Astrocyte (in vitro differentiated cells and primary cell): ENCODE measurements at regions not wholly inside any gene's neighbourhood (a gene's known extent, or its start where the extent isn't known, plus 50 kb on each side); places are given as distances from the start of the nearest gene placed in this dataset.

ENCODE experiments used
- DNase-seq: peaks from one replicate; pipeline ENCODE4 v3.0.0-alpha.2; 2010; ENCODE audit warnings: low read depth
- FAIRE-seq: peaks from 2 replicates; lab custom pipeline; 2011; peaks lifted over from hg19 to GRCh38; lab: Jason Lieb, UNC
- H2AFZ ChIP-seq: 2 replicates; pipeline ENCODE4 v1.6.0; 2012; ENCODE audit warnings: low read depth, low read length, inconsistent platforms
- H3K27ac ChIP-seq: 2 replicates; pipeline ENCODE4 v1.5.1; 2011; ENCODE audit warnings: low read depth, low read length, inconsistent platforms
- H3K27me3 ChIP-seq: 2 replicates; pipeline ENCODE4 v1.6.0; 2011; ENCODE audit warnings: low read length, inconsistent platforms; ENCODE audit not compliant: insufficient read depth
- H3K36me3 ChIP-seq: 2 replicates; pipeline ENCODE4 v1.5.1; 2011; ENCODE audit warnings: low read length, inconsistent platforms; ENCODE audit not compliant: insufficient read depth
- H3K4me1 ChIP-seq: 2 replicates; pipeline ENCODE4 v1.5.1; 2011; ENCODE audit warnings: low read length, inconsistent platforms; ENCODE audit not compliant: insufficient read depth
- H3K4me2 ChIP-seq: 2 replicates; pipeline ENCODE4 v1.6.0; 2012; ENCODE audit warnings: low read length, inconsistent platforms
- H3K4me3 ChIP-seq: 2 replicates; pipeline ENCODE4 v1.5.1; 2011; ENCODE audit warnings: low read depth, mild to moderate bottlenecking, low read length, inconsistent platforms; ENCODE audit not compliant: insufficient read depth
- H3K79me2 ChIP-seq: 2 replicates; pipeline ENCODE4 v1.6.0; 2012; ENCODE audit warnings: mild to moderate bottlenecking, low read length, inconsistent platforms; ENCODE audit not compliant: insufficient read depth
- H3K9ac ChIP-seq: 2 replicates; pipeline ENCODE4 v1.6.0; 2012; ENCODE audit warnings: mild to moderate bottlenecking, low read length, inconsistent platforms
- H3K9me3 ChIP-seq: 2 replicates; pipeline ENCODE4 v1.5.1; 2012; ENCODE audit warnings: low read depth, mild to moderate bottlenecking, low read length, inconsistent platforms; ENCODE audit not compliant: insufficient read depth
- H4K20me1 ChIP-seq: 2 replicates; pipeline ENCODE4 v1.6.0; 2012; ENCODE audit warnings: low read length, inconsistent platforms; ENCODE audit not compliant: insufficient read depth
- H3K27ac Mint-ChIP-seq: one replicate; pipeline ENCODE4 v1.8.0; 2021; ENCODE audit warnings: mild to moderate bottlenecking, mixed read lengths; ENCODE audit not compliant: unreplicated experiment
- H3K27me3 Mint-ChIP-seq: one replicate; pipeline ENCODE4 v1.8.0; 2021; ENCODE audit warnings: low read depth, mixed read lengths; ENCODE audit not compliant: unreplicated experiment
- H3K36me3 Mint-ChIP-seq: one replicate; pipeline ENCODE4 v1.8.0; 2021; ENCODE audit warnings: low read depth, mixed read lengths; ENCODE audit not compliant: unreplicated experiment
- H3K4me1 Mint-ChIP-seq: one replicate; pipeline ENCODE4 v1.8.0; 2021; ENCODE audit warnings: low read depth, mixed read lengths; ENCODE audit not compliant: unreplicated experiment
- H3K4me3 Mint-ChIP-seq: one replicate; pipeline ENCODE4 v1.8.0; 2021; ENCODE audit warnings: mild to moderate bottlenecking, moderate library complexity, mixed read lengths; ENCODE audit not compliant: unreplicated experiment
- H3K9me3 Mint-ChIP-seq: one replicate; pipeline ENCODE4 v1.8.0; 2021; ENCODE audit warnings: mild to moderate bottlenecking, mixed read lengths; ENCODE audit not compliant: unreplicated experiment
- EZH2 ChIP-seq: IDR thresholded peaks from 2 replicates; pipeline ENCODE4 v1.6.1; 2012; ENCODE audit warnings: mild to moderate bottlenecking, low read length, inconsistent platforms; ENCODE audit not compliant: insufficient read depth
- TF ChIP-seq, protein P1 (sequence below): IDR thresholded peaks from 2 replicates; pipeline ENCODE4 v1.5.1; 2011; ENCODE audit warnings: low read depth, mild to moderate bottlenecking, inconsistent platforms, low read length, moderate library complexity; ENCODE audit not compliant: insufficient read depth

DNA sequence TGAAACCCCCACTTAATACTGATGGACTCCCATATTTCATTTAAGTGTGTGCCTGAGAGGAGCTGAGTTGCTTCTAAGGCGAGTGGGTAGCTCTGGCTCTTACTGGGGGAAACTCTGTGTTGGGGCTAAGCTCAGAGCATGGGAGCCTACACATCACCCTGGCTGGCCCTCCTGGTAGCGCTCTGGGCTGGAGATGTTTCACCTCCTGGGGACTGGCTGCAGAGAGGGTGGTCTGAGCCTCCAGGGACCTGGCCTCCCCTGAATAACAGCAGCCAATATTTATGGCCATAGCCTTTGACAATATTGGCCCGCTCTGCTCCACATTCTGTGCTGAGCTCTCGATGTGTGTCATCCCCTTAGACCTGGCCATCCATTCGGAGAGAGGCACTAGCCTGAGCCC, 316.5 kb downstream of the ZNF536 start:
- Histone ChIP-seq H3K4me3 (no peak overlapping the region), H3K4me1 (no peaks in the 10 kb centered on the region), H4K20me1 (no peaks in the 10 kb centered on the region), H3K9ac (no peak overlapping the region), H3K4me2 (no peak overlapping the region), H3K36me3 (no peaks in the 10 kb centered on the region), H2AFZ (no peak overlapping the region), H3K27me3 (peaks cover 29% of the 10 kb centered on the region), H3K9me3 (no peaks in the 10 kb centered on the region), H3K79me2 (no peaks in the 10 kb centered on the region), H3K27ac (no peak overlapping the region)
- Mint-ChIP-seq H3K9me3 (no peaks in the 10 kb centered on the region), H3K27ac (no peak overlapping the region), H3K36me3 (no peaks in the 10 kb centered on the region), H3K27me3 (peaks cover 47% of the 10 kb centered on the region), H3K4me1 (no peaks in the 10 kb centered on the region), H3K4me3 (no peak overlapping the region)
- DNase-seq (no peak), FAIRE-seq (no peak)
- TF ChIP-seq EZH2, result no peak
- TF ChIP-seq, protein P1, sequence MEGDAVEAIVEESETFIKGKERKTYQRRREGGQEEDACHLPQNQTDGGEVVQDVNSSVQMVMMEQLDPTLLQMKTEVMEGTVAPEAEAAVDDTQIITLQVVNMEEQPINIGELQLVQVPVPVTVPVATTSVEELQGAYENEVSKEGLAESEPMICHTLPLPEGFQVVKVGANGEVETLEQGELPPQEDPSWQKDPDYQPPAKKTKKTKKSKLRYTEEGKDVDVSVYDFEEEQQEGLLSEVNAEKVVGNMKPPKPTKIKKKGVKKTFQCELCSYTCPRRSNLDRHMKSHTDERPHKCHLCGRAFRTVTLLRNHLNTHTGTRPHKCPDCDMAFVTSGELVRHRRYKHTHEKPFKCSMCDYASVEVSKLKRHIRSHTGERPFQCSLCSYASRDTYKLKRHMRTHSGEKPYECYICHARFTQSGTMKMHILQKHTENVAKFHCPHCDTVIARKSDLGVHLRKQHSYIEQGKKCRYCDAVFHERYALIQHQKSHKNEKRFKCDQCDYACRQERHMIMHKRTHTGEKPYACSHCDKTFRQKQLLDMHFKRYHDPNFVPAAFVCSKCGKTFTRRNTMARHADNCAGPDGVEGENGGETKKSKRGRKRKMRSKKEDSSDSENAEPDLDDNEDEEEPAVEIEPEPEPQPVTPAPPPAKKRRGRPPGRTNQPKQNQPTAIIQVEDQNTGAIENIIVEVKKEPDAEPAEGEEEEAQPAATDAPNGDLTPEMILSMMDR, result no peak

DNA sequence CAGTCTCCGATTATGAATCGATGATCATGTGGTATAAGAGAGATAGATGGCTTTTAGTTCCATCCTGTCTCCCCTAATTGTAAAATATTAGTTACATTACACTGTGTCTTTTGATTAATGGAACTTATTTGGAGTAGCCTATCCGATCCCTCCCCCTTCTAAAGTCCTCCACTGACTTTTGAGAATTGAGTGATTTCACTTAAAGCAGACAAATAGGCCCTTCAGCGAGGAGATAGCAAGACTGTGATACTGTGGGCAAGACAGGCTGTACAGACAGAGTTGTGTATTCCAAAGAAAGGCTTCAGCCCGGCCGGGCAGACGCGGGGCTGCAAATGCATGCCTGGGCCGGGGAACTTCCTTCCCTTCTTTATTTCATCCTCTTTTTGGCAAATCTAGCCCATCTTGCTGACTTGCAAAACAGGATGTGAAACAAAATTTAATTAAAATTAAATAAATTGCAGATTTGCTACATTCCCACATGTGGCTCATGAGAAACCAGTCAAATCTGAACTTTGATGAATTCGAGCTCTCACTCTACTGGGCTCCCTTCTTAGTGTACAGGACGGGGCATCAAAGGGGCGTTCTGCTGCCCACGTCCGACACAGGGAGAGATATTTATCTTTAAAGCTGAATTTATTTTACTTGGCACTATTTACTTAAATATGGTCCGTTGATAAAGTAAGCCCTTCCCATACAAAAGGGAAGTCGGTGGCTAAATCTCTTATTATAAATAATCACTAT, 314.8 kb downstream of the ZNF536 start:
- Mint-ChIP-seq H3K27me3 (peaks cover 41% of the 10 kb centered on the region), H3K9me3 (no peaks in the 10 kb centered on the region), H3K36me3 (no peaks in the 10 kb centered on the region), H3K27ac (no peak overlapping the region), H3K4me1 (no peaks in the 10 kb centered on the region), H3K4me3 (no peak overlapping the region)
- TF ChIP-seq, protein P1, result no peak
- no peak for TF ChIP-seq EZH2
- H3K27ac ChIP-seq, result no peak overlapping the region
- H3K4me3 ChIP-seq, result no peak overlapping the region
- H3K9me3 ChIP-seq, result no peaks in the 10 kb centered on the region
- DNase-seq (no peak), FAIRE-seq (no peak)
- peaks cover 4% of the 10 kb centered on the region for H3K4me1 ChIP-seq
- H3K27me3 ChIP-seq, result peaks cover 25% of the 10 kb centered on the region
- H3K4me2 ChIP-seq, result no peak overlapping the region
- H4K20me1 ChIP-seq, result no peaks in the 10 kb centered on the region
- no peak overlapping the region for H3K9ac ChIP-seq
- no peaks in the 10 kb centered on the region for H3K36me3 ChIP-seq
- no peaks in the 10 kb centered on the region for H3K79me2 ChIP-seq
- no peak overlapping the region for H2AFZ ChIP-seq

DNA sequence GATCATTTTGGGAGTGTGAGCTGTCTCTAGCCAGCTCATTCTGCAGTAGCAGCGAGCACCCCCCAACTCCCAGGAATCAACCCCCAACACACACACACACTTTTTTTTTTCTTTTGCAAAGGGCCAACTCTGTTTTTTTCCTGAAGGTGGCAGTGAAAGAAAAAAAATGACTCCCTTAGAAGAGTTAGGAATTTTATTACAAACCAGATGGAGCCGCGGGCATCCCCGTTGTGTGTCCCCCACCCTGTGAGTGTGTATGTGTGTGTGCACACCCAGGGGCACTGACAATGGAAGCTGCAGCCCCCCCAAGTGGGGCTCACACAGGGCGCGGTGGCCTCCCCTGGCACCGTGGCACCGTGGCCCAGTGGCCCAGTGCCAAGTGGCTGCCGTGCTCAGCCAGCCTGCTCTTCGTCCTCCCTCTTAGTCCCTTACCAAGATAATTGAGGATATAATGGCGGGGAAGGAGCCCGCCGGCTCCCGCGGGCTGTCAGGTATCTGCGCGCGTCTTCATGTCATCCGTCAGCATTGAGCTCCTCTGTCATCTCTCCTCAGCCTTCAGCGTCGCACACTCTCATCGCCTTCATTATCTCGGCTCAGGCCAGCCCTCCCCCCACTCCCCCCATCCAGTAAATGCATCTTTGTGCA, 314.1 kb downstream of the ZNF536 start:
- Mint-ChIP-seq H3K27ac (no peak overlapping the region), H3K27me3 (peaks cover 43% of the 10 kb centered on the region), H3K36me3 (no peaks in the 10 kb centered on the region), H3K4me1 (no peaks in the 10 kb centered on the region), H3K9me3 (no peaks in the 10 kb centered on the region), H3K4me3 (no peak overlapping the region)
- Histone ChIP-seq H3K27ac (no peak overlapping the region), H3K79me2 (no peaks in the 10 kb centered on the region), H3K9me3 (no peaks in the 10 kb centered on the region), H3K27me3 (peaks cover 24% of the 10 kb centered on the region), H3K9ac (no peak overlapping the region), H4K20me1 (no peaks in the 10 kb centered on the region), H3K4me2 (no peak overlapping the region), H2AFZ (no peak overlapping the region), H3K4me3 (no peak overlapping the region), H3K36me3 (no peaks in the 10 kb centered on the region), H3K4me1 (peaks cover 4% of the 10 kb centered on the region)
- TF ChIP-seq EZH2, result no peak
- TF ChIP-seq, protein P1, result peak; percentile 3
- no peak for FAIRE-seq
- peak; percentile 8 for DNase-seq
